ENCODE measurements at regions not wholly inside any gene's neighbourhood (a gene's known extent, or its start where the extent isn't known, plus 50 kb on each side); places are given as distances from the start of the nearest gene placed in this dataset.
A peak's percentile ranks its signal among the peaks of the same experiment; 100 is the strongest.

GRCh38 chr3:189502256-189502655 is 128.9 kb upstream of the TP63 start:
- no peak for DNase-seq

GRCh38 chr3:189502676-189503257 is 128.4 kb upstream of the TP63 start:
- DNase-seq, result no peak

- DNase-seq, result no peak
Measured at GRCh38 chr3:189507856-189508255, 123.3 kb upstream of the TP63 start.

GRCh38 chr3:189508784-189509501 is 122.2 kb upstream of the TP63 start:
- DNase-seq, result peak in 1 of 14 donors; percentile 4

GRCh38 chr3:189512039-189512438 is 119.2 kb upstream of the TP63 start:
- DNase-seq, result no peak

- no peak for DNase-seq
Measured at GRCh38 chr3:189512821-189513220, 118.4 kb upstream of the TP63 start.

GRCh38 chr3:189513281-189514117 is 117.7 kb upstream of the TP63 start:
- DNase-seq, result no peak

- DNase-seq, result no peak
Measured at GRCh38 chr3:189516039-189516438, 115.2 kb upstream of the TP63 start.

GRCh38 chr3:189517981-189518380 is 113.2 kb upstream of the TP63 start:
- no peak for DNase-seq

GRCh38 chr3:189519458-189519857 is 111.7 kb upstream of the TP63 start:
- DNase-seq, result no peak

- DNase-seq, result no peak
Measured at GRCh38 chr3:189529468-189529867, 101.7 kb upstream of the TP63 start.

- no peak for DNase-seq
Measured at GRCh38 chr3:189529889-189530471, 101.2 kb upstream of the TP63 start.

GRCh38 chr3:189530822-189531221 is 100.4 kb upstream of the TP63 start:
- no peak for DNase-seq

GRCh38 chr3:189531271-189531670 is 99.9 kb upstream of the TP63 start:
- no peak for DNase-seq

- no peak for DNase-seq
Measured at GRCh38 chr3:189534531-189534930, 96.7 kb upstream of the TP63 start.

- DNase-seq, result no peak
Measured at GRCh38 chr3:189537135-189537534, 94.1 kb upstream of the TP63 start.

GRCh38 chr3:189547448-189547847 is 83.7 kb upstream of the TP63 start:
- DNase-seq, result no peak

GRCh38 chr3:189548053-189548452 is 83.1 kb upstream of the TP63 start:
- DNase-seq, result no peak

GRCh38 chr3:189551007-189551406 is 80.2 kb upstream of the TP63 start:
- DNase-seq, result no peak

GRCh38 chr3:189554868-189555557 is 76.2 kb upstream of the TP63 start:
- DNase-seq, result no peak

GRCh38 chr3:189555558-189555881 is 75.7 kb upstream of the TP63 start:
- DNase-seq, result no peak

GRCh38 chr3:189557824-189558223 is 73.4 kb upstream of the TP63 start:
- no peak for DNase-seq

GRCh38 chr3:189561256-189561655 is 69.9 kb upstream of the TP63 start:
- no peak for DNase-seq

Data from C1 segment of cervical spinal cord (tissue), 14 donors.